AML-193 (cell line): ENCODE measurements at regions not wholly inside any gene's neighbourhood (a gene's known extent, or its start where the extent isn't known, plus 50 kb on each side); places are given as distances from the start of the nearest gene placed in this dataset.
A peak's percentile ranks its signal among the peaks of the same experiment; 100 is the strongest.
"Not testable (repeated sequence)": the region's sequence is repeated elsewhere in the genome, so short reads cannot be mapped to it uniquely, and the experiment has no call there.

Source experiments
- DNase-seq, 2 experiments: peaks; one replicate each; lab custom pipeline; 2025; lab: John Stamatoyannopoulos, UW

- DNase-seq = no peak
Measured at GRCh38 chr9:21695874-21696341, 106.5 kb upstream of the MTAP start.

DNA sequence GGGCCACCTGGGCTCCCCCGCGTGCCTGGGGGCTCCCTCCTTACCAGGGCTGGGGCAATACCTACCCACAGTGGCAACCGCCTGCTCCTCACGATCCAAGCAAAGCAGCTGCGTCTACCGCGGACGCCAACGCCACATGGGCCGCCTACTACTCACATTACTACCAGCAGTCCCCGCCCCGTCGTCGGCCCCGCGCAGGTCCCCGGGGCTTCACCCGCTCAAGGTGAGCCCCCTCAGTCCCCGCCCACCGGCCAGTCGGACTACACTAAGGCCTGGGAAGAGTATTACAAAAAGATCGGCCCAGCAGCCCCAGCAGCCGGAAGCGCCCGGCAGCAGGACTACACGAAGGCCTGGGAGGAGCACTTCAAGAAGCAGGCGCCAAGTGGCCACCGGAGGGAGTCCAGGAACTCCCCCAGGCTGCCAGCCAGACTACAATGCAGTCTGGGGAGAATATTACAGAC is 106.0 kb upstream of the MTAP start:
- DNase-seq = no peak

DNA sequence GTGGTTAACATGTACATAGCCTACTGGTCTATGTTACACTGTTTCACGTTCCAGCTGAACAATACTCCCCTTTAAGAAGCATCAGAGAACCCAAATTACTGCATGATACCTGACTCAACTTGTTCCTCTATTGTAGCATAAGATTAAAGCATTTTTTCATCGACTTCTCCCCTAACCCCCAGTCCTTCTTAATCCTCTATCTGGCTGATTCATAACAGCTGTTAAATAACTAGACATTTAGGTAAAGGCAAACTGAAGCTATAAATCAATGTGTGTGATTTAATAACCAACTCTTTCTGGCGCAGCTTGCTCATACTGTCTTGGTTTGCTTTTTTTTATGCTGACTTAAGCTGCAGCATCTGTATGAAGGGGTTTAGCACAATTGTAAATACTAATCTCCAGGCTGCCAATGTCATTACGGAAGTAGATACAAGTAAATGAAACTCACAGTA is 94.2 kb upstream of the MTAP start:
- DNase-seq = no peak

DNA sequence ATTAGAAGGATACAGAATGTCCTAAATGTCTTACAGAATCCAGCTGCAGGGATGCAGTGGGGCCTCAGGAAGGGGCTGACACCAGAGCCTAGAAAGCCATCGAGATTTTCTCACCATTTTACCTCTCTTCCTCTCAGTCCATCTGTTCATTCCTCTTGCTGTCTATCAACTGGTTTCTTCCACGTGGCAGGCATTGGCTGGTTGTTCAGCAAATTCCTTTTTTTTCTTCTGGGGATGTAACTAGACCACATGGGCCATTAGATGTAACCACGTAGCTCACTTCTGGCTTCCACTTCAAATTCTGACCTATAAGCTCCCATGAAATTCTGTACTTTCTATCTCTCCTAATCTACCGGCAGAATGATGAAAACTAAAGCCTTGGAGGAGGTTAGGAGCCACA is 93.6 kb upstream of the MTAP start:
- no peak for DNase-seq

DNA sequence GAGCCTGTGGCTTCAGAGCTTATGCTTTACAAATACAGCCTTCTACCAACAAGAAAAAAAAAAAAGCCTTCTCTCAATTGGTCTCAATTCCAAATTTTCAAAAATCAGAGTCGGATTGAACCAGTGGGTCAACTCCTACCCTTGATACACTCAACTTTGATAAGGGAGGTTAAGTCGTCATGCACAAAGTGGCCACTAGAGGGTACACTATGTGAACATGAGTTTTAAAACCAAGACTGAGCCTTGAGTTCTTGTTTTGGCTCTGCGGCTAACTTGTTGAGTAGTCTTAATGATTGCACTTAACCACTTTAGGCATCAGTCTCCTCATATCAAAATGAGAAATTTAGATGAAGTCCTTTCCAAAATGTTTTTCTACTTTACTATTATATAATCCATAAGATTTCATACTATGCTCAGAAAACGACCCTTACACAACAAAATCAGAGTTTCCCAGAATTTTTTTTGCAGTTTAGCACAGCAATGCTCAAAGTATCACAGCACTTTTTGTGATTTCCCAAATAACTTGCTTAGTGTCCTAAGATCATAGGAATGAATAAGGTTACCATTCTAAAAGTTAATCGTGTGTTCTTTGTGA is 92.9 kb upstream of the MTAP start:
- peak; percentile 49 to 60 for DNase-seq

DNA sequence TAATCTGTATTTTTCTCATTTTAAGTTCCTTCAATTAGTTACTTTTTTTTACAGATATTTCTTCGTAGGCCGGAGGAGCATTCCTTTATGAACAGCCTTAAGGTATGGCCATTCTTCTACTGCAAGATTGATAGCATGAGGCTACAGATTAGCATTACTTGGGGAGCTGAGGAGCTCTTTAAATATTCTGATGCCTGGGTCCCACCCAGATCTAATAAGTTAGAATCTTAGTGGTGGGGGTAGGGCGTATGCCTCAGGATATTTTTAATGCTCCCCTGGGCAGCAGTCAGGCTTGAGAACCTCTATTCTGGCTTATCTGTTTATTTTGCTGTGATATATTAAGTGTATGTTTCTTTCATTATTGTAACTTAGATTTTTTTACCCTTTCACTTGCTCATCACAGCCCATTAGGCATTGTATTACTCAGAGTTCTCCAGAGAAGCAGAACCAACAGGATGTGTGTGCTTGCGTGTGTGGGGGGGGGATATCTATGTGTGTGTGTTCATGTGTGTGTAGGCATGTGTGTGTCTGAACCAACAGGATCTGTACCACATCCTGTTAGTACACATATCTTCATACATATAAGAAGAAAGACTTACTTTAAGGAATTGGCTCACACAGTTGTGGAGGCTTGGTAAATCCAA is 91.8 kb upstream of the MTAP start:
- no peak for DNase-seq

- peak; percentile 13 to 24 for DNase-seq
Measured at GRCh38 chr9:21711504-21711903, 90.9 kb upstream of the MTAP start.

DNA sequence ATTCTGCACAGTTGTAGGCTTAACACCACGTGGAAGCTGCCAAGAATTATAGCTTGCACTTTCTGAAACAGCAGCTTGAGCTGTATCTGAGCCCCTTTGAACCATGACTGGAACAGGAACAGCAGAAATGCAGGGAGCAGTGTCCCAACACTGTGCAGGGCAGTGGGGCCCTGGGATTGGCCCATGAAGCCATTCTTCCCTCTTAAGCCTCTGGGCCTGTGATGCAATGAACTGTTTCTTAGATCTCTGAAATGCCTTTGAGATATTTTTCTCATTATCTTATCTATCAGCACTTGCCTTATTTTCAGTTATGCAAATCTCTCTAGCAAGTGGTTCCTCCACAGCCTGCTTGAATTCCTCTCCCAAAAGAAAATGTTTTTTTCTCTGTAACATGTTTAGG is 87.0 kb upstream of the MTAP start:
- no peak for DNase-seq

DNA sequence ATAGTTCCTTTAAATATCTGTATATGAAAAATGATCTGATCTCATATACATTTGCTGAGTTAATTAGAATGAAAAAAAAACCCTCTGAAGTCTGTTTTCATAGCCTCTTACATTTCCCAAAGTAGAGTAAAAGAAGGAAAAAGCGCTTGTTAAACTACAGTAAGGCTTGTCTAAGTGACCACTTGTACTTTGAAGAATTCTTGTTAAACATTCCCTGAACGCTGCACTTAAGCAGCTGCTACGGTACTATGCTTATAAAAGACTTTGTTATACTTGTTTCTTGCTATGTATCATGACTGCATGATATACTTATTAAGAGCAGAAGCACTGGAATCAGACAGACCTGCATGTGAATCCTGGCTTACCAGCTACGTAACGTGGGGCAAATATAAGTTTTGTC is 81.7 kb upstream of the MTAP start:
- DNase-seq = no peak

GRCh38 chr9:21727411-21727810 is 75.0 kb upstream of the MTAP start:
- DNase-seq = not testable (repeated sequence)

GRCh38 chr9:21728781-21729180 is 73.7 kb upstream of the MTAP start:
- no peak for DNase-seq

DNA sequence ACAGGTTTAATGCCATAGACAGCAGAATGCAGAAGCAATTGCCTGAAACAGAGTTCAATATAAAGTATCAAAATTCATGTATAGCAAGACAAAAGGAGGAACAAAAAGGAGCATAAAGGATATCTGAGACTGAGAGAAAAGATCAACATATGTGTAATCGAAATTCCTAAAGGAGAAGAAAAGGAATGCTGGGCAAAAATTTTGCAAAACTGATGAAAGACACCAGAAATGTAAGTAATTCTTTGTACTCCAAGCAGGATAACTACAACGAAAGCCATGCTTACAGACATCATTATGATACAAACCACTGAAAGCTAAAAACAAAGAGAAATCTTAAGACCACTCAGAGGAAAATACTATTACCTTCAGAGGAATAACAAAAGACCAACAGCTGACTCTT is 72.8 kb upstream of the MTAP start:
- no peak for DNase-seq

- no peak for DNase-seq
Measured at GRCh38 chr9:21730899-21731298, 71.5 kb upstream of the MTAP start.

- DNase-seq = no peak
Measured at GRCh38 chr9:21741151-21741550, 61.3 kb upstream of the MTAP start.

DNA sequence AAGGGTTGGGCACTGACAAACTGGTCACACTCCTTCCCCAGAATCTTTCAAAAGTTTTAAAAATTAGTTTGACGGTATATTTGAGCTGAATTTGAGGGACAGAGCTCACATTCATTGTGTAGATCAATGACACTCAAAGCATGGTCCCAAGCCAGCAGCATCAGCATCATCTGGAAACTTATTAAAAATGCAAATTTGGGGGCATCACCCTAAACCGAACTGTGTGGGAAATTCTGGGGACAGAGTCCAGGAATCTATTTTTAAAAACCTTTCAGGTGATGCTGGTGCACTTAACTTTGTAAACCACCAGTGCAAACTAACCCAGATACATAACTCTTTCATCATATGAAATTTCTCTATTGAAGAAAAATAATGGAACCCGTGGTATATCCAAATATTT is 58.1 kb upstream of the MTAP start:
- DNase-seq = no peak

- peak; percentile 85 to 96 for DNase-seq
Measured at GRCh38 chr9:21744841-21745240, 57.6 kb upstream of the MTAP start.

GRCh38 chr9:21746550-21746949 is 55.9 kb upstream of the MTAP start:
- DNase-seq = no peak

- DNase-seq = no peak
Measured at GRCh38 chr9:21747175-21747574, 55.3 kb upstream of the MTAP start.

DNA sequence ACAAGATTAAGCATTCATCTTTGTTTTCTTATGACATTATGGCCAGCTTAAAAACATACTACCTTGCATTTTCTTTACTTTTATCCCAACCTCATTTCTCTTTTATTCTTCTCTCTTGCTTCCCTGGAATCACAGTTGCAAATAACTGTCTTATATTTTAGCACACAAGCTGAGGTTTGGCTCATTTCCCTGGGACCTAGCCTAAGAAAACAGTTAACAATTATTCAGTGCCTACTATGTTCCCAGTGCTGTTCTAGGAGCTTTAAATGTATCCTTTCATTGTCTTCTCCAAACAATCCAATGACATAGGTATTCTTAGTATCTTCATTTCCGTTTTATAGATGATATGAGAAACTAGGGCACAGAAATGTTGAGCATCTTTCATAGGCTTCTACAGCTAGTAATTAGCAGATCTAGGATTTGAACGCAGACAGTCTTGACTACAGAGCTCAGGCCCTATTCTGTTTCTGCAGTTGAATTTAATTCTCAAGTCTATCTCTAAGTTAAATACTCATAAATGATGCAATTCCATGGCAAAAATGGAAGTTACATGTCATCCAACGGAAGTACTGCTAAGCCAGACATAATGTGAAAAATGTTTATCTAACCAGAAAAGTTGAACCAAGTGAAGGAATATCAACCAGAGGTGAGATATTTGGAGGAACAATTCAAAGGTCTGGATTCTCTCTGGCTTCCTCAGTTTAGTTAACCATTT is 52.3 kb upstream of the MTAP start:
- DNase-seq = no peak

GRCh38 chr9:21751998-21752397 is 50.4 kb upstream of the MTAP start:
- no peak for DNase-seq
